ENCODE measurements at regions not wholly inside any gene's neighbourhood (a gene's known extent, or its start where the extent isn't known, plus 50 kb on each side); places are given as distances from the start of the nearest gene placed in this dataset.

DNA sequence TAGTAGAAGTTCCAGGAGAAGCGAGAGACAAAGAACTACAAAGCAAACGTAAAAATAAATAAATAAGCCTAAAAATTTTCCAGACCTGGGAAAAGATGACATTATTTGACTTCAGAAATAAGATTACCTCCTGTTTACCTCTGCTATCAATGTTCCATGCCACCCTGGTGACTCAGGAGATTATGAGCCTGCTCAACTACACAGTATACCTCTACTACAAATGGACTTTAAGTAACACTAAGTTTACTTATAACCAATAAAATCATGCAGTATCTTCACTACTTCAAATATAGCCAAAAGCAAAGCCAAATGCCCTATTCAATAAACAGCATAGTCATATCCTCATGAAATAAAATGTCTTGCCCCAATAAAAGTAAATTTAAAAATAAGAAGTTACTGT is 105.4 kb downstream of the CYLC1 start:
- TF ChIP-seq CTCF (IDR thresholded peaks at IDR 0.05): no peak
- no peak for TF ChIP-seq POLR2A (IDR thresholded peaks at IDR 0.05)
